B cell (primary cell): ENCODE measurements at regions not wholly inside any gene's neighbourhood (a gene's known extent, or its start where the extent isn't known, plus 50 kb on each side); places are given as distances from the start of the nearest gene placed in this dataset.

ENCODE experiments used
- ATAC-seq: fragments of 200-7000 bp; cut with Tn5 transposase; one replicate; pipeline ENCODE4 v1.10.0; 2021; ENCODE audit warnings: low read depth, mild to moderate bottlenecking, moderate number of reproducible peaks, moderate library complexity
- CTCF ChIA-PET: fragments of 350-600 bp; sonication (Branson Sonifier 250); formaldehyde crosslinking; loops from one replicate; lab custom pipeline; 2021; ENCODE audit warnings: antibody characterized with exemption, inconsistent platforms; lab: Charles Lee
- POLR2A ChIA-PET: fragments of 350-600 bp; sonication (Branson Sonifier 250); formaldehyde crosslinking; loops from one replicate; lab custom pipeline; 2021; ENCODE audit warnings: antibody characterized with exemption; lab: Charles Lee
- DNase-seq: peaks from one replicate; pipeline ENCODE4 v3.0.0; 2013
- H2AFZ ChIP-seq: 2 replicates; pipeline ENCODE4 v1.6.1; 2012; ENCODE audit warnings: mild to moderate bottlenecking, low read depth, low read length; ENCODE audit not compliant: insufficient read depth, poor library complexity, severe bottlenecking
- H3K27ac ChIP-seq, 2 donors: 1 replicate in 1 of 2; 2 replicates in 1 of 2; pipeline ENCODE4 v1.5.1; 2012 to 2013; ENCODE audit warnings: low read length in 2 of 2, mild to moderate bottlenecking in 2 of 2, moderate library complexity in 1 of 2
- H3K27me3 ChIP-seq, 4 experiments: fragments of 200-600 bp in 1 of 4; sonication (generic) in 1 of 4; replicated peaks in 1 of 4; 1 replicate in 2 of 4; 2 replicates in 2 of 4; pipeline versions ENCODE4 v1.6.1 to v1.7.0; 2013 to 2016; ENCODE audit warnings: low read length in 3 of 4, mild to moderate bottlenecking in 2 of 4, mixed read lengths in 1 of 4, moderate library complexity in 1 of 4; ENCODE audit not compliant: insufficient read depth in 4 of 4, control insufficient read depth in 3 of 4; ENCODE audit errors: control extremely low read depth in 1 of 4
- H3K36me3 ChIP-seq, 2 experiments: replicated peaks in 1 of 2; 1 replicate in 1 of 2; 2 replicates in 1 of 2; pipeline versions ENCODE4 v1.6.1 to v1.7.1; 2013; ENCODE audit warnings: low read length in 1 of 2; ENCODE audit not compliant: insufficient read depth in 2 of 2, control insufficient read depth in 1 of 2; ENCODE audit errors: control extremely low read depth in 1 of 2, extremely low read depth in 1 of 2
- H3K4me1 ChIP-seq, 2 donors: fragments of 200-600 bp in 1 of 2; sonication (generic) in 1 of 2; 1 replicate in 1 of 2; 2 replicates in 1 of 2; pipeline versions ENCODE4 v1.5.1 to v1.6.1; 2013 to 2017; ENCODE audit warnings: low read length in 2 of 2; ENCODE audit not compliant: control insufficient read depth in 2 of 2, insufficient read depth in 2 of 2
- H3K4me2 ChIP-seq: replicated peaks from 2 replicates; pipeline ENCODE3; 2012; ENCODE audit warnings: mild to moderate bottlenecking, low read depth, low read length; ENCODE audit not compliant: poor library complexity, severe bottlenecking
- H3K4me3 ChIP-seq, 5 experiments: fragments of 200-600 bp in 1 of 5; sonication (generic) in 1 of 5; 1 replicate in 3 of 5; 2 replicates in 2 of 5; pipeline versions ENCODE4 v1.5.1 to v1.7.0; 2011 to 2016; ENCODE audit warnings: low read length in 4 of 5, mild to moderate bottlenecking in 4 of 5, low read depth in 2 of 5, control low read depth in 1 of 5, moderate library complexity in 1 of 5; ENCODE audit not compliant: insufficient read depth in 1 of 5; ENCODE audit errors: control extremely low read depth in 1 of 5, extremely low read depth in 1 of 5
- H3K79me2 ChIP-seq: fragments of 200-600 bp; sonication (generic); one replicate; pipeline ENCODE4 v1.6.0; 2016; ENCODE audit warnings: low read length; ENCODE audit not compliant: control insufficient read depth, insufficient read depth
- H3K9ac ChIP-seq: fragments of 200-600 bp; sonication (generic); 2 replicates; pipeline ENCODE4 v1.6.1; 2017; ENCODE audit warnings: mild to moderate bottlenecking, low read length, moderate library complexity
- H3K9me3 ChIP-seq, 3 donors: one replicate each; pipeline versions ENCODE4 v1.6.1 to v1.7.1; 2013; ENCODE audit warnings: low read length in 2 of 3; ENCODE audit not compliant: control insufficient read depth in 2 of 3, insufficient read depth in 1 of 3; ENCODE audit errors: control extremely low read depth in 1 of 3
- H4K20me1 ChIP-seq: 2 replicates; pipeline ENCODE4 v1.6.0; 2012; ENCODE audit warnings: mild to moderate bottlenecking, low read length; ENCODE audit not compliant: insufficient read depth, control insufficient read depth, poor library complexity, severe bottlenecking
- H3K27ac Mint-ChIP-seq: one replicate; pipeline ENCODE4 v1.8.0; 2021; ENCODE audit warnings: mixed read lengths
- H3K27me3 Mint-ChIP-seq: one replicate; pipeline ENCODE4 v1.8.0; 2021; ENCODE audit warnings: mixed read lengths
- H3K4me1 Mint-ChIP-seq: one replicate; pipeline ENCODE4 v1.8.0; 2021; ENCODE audit warnings: mixed read lengths
- H3K4me3 Mint-ChIP-seq: one replicate; pipeline ENCODE4 v1.8.0; 2021; ENCODE audit warnings: mixed read lengths
- H3K9me3 Mint-ChIP-seq: one replicate; pipeline ENCODE4 v1.8.0; 2022; ENCODE audit warnings: mixed read lengths; ENCODE audit not compliant: insufficient read depth
- EZH2 ChIP-seq: IDR thresholded peaks from 2 replicates; pipeline ENCODE4 v1.6.1; 2012; ENCODE audit warnings: borderline replicate concordance, low read depth, mild to moderate bottlenecking, moderate library complexity, low read length; ENCODE audit not compliant: insufficient read depth, poor library complexity, severe bottlenecking
- WGBS: methylation state at CpG from one replicate; pipeline ENCODE4 v1.1.5; 2013; ENCODE audit warnings: missing lambda C conversion rate; ENCODE audit not compliant: insufficient coverage; 5-methylcytosine and 5-hydroxymethylcytosine counted together
- intact Hi-C: fragments of 100-400 bp; cut with micrococcal nuclease; formaldehyde crosslinking; loops from one replicate; pipeline ENCODE4 v1.10.0; 2022
- TF ChIP-seq, protein P1 (sequence below): fragments of 200-600 bp; IDR thresholded peaks from one replicate; pipeline ENCODE4 v1.8.0; 2022; ENCODE audit warnings: antibody characterized with exemption, mild to moderate bottlenecking

DNA sequence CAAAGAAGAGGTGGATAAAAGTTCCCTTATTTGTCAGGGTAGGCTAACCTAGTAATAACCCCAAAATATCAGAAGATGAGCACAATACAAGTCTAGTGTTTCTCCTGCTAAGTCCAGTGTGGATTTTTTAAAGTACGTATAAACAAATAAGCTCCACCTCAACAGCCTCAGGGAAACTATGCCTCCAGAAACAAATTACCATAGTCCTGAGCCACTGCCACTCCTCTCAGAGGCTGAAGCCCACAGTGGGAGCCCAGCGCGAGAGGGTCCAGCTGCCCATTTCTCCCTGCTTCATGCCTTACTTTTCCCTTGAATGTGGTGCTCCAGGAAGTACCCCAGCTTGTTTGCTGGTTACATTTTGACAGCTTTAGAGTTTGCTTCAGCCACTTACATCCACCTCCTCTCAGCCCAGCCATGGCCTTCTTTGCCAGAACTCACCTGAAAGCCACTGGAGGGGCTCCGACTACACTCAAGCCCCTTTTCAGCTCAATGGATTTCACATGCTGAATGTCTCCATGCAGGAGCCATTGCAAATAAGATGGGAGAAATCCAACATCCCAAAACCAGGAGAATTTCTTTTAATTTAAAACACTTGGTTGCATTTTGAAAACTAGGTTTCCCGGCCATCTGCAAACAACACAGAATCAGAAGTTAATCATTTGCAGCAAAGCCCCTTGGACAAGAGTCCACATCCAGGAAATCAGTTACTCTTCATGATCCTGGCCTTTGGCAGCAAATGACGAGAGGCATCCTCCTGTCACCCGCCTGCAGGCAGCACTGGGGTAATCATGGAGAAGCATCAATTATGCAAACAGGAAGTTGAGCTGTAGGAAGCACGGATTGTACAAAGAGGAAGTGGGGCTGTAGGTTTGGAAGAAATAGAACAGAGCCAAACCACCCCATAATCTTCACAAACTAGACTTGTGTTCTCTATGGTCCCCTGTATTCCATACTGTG is 138.1 kb downstream of the HERPUD2 start:
- H3K9ac ChIP-seq, result no peak overlapping the region
- DNase-seq, result no peak
- H3K4me3 Mint-ChIP-seq, result no peak overlapping the region
- no peaks in the 10 kb centered on the region for H3K9me3 ChIP-seq
- TF ChIP-seq, protein P1, sequence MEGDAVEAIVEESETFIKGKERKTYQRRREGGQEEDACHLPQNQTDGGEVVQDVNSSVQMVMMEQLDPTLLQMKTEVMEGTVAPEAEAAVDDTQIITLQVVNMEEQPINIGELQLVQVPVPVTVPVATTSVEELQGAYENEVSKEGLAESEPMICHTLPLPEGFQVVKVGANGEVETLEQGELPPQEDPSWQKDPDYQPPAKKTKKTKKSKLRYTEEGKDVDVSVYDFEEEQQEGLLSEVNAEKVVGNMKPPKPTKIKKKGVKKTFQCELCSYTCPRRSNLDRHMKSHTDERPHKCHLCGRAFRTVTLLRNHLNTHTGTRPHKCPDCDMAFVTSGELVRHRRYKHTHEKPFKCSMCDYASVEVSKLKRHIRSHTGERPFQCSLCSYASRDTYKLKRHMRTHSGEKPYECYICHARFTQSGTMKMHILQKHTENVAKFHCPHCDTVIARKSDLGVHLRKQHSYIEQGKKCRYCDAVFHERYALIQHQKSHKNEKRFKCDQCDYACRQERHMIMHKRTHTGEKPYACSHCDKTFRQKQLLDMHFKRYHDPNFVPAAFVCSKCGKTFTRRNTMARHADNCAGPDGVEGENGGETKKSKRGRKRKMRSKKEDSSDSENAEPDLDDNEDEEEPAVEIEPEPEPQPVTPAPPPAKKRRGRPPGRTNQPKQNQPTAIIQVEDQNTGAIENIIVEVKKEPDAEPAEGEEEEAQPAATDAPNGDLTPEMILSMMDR, result no peak
- ChIA-PET CTCF (interaction anchor here (0.7 kb wide), 1 partner anchor 21 kb away, joined by 3 read pairs; no protein-coding TSS in a partner anchor), POLR2A (no interaction called here)
- peaks cover 0 to 6% (median 2%) of the 10 kb centered on the region in 4 experiments for H3K27me3 ChIP-seq
- WGBS, result 79% methylated on average over 5 of the region's 8 CpGs
- H3K27ac Mint-ChIP-seq, result no peak overlapping the region
- no peak overlapping the region for H3K4me2 ChIP-seq
- H3K9me3 Mint-ChIP-seq, result no peaks in the 10 kb centered on the region
- H3K4me1 ChIP-seq, result peaks cover 0 to 4% of the 10 kb centered on the region in 2 donors
- no peak overlapping the region for H3K27ac ChIP-seq
- peaks cover 4% of the 10 kb centered on the region for H3K4me1 Mint-ChIP-seq
- no peak for ATAC-seq
- H2AFZ ChIP-seq, result no peak overlapping the region
- H3K27me3 Mint-ChIP-seq, result peaks cover 16% of the 10 kb centered on the region
- no peaks in the 10 kb centered on the region for H3K79me2 ChIP-seq
- no peaks in the 10 kb centered on the region for H3K36me3 ChIP-seq
- H3K4me3 ChIP-seq, result no peak overlapping the region
- intact Hi-C loops, result no loop called here
- H4K20me1 ChIP-seq, result no peaks in the 10 kb centered on the region

DNA sequence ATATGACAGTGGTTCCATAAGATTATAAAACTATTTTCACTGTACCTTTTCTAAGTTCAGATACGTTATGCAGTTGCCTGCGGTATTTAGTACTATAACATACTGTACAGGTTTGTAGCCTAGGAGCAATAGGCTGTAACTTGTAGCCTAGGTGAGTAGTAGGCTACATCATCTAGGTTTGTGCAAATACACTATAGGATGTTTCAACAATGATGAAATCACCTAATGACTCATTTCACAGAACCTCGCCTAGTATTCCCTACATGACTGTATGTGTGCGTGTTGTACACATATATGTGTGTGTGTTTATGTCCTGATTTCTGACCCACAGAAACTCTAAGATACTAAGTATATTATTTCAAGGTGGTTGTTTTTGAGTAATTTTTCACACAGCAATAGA is 139.0 kb downstream of the HERPUD2 start:
- Histone ChIP-seq H3K79me2 (no peaks in the 10 kb centered on the region), H3K4me1 (peaks cover 0 to 4% of the 10 kb centered on the region in 2 donors), H4K20me1 (no peaks in the 10 kb centered on the region), H3K9ac (no peak overlapping the region), H3K27me3 (peaks cover 0 to 4% (median 2%) of the 10 kb centered on the region in 4 experiments), H3K4me2 (no peak overlapping the region), H3K4me3 (no peak overlapping the region), H3K9me3 (no peaks in the 10 kb centered on the region), H2AFZ (no peak overlapping the region), H3K27ac (no peak overlapping the region), H3K36me3 (no peaks in the 10 kb centered on the region)
- ATAC-seq (no peak), DNase-seq (no peak)
- H3K4me1 Mint-ChIP-seq, result peaks cover 4% of the 10 kb centered on the region
- H3K27ac Mint-ChIP-seq, result no peak overlapping the region
- no CpG with 5 or more reads among the region's 4 CpGs for WGBS
- TF ChIP-seq, protein P1, result no peak
- no peak for TF ChIP-seq EZH2
- intact Hi-C loops, result no loop called here
- no peaks in the 10 kb centered on the region for H3K9me3 Mint-ChIP-seq
- CTCF ChIA-PET, result no interaction called here
- POLR2A ChIA-PET, result no interaction called here
- H3K27me3 Mint-ChIP-seq, result peaks cover 16% of the 10 kb centered on the region
- H3K4me3 Mint-ChIP-seq, result no peak overlapping the region
